ENCODE measurements at regions not wholly inside any gene's neighbourhood (a gene's known extent, or its start where the extent isn't known, plus 50 kb on each side); places are given as distances from the start of the nearest gene placed in this dataset.

- CTCF ChIA-PET: no interaction called here
- no TSS peak for BruUV-seq (replicated peaks)
- intact Hi-C loops (cut with micrococcal nuclease; ENCODE audit: unreplicated experiment): no loop called here
- Mint-ChIP-seq H3K9me3 (ENCODE audit: low read depth, unreplicated experiment) (peaks cover 8% of the 10 kb centered on the region), H3K27me3 (ENCODE audit: unreplicated experiment) (no peaks in the 10 kb centered on the region), H3K4me3 (ENCODE audit: low read depth, unreplicated experiment) (no peak overlapping the region), H3K36me3 (ENCODE audit: insufficient read depth, unreplicated experiment) (no peaks in the 10 kb centered on the region), H3K4me1 (ENCODE audit: low read depth, unreplicated experiment) (no peaks in the 10 kb centered on the region), H3K27ac (ENCODE audit: unreplicated experiment) (no peak overlapping the region)
- no peak for TF ChIP-seq CTCF (IDR thresholded peaks at IDR 0.05; ENCODE audit: unreplicated experiment)
- no peak for DNase-seq
These were observed 280.5 kb upstream of the ADAMTS16 start for GRCh38 chr5:4859500-4860235.

GRCh38 chr5:4860631-4861030 is 279.5 kb upstream of the ADAMTS16 start:
- TF ChIP-seq CTCF (IDR thresholded peaks at IDR 0.05; ENCODE audit: unreplicated experiment): no peak
- H3K27ac Mint-ChIP-seq (ENCODE audit: unreplicated experiment): no peak overlapping the region
- H3K27me3 Mint-ChIP-seq (ENCODE audit: unreplicated experiment): no peaks in the 10 kb centered on the region
- CTCF ChIA-PET: interaction anchor here (1.0 kb wide), 1 partner anchor 9 kb away, joined by 3 read pairs; no protein-coding TSS in a partner anchor
- intact Hi-C loops (cut with micrococcal nuclease; ENCODE audit: unreplicated experiment): no loop called here
- H3K4me3 Mint-ChIP-seq (ENCODE audit: low read depth, unreplicated experiment): no peak overlapping the region
- no peak for DNase-seq
- H3K9me3 Mint-ChIP-seq (ENCODE audit: low read depth, unreplicated experiment): peaks cover 8% of the 10 kb centered on the region
- H3K4me1 Mint-ChIP-seq (ENCODE audit: low read depth, unreplicated experiment): no peaks in the 10 kb centered on the region
- BruUV-seq (replicated peaks): no TSS peak
- H3K36me3 Mint-ChIP-seq (ENCODE audit: insufficient read depth, unreplicated experiment): no peaks in the 10 kb centered on the region

GRCh38 chr5:4862500-4862899 is 277.6 kb upstream of the ADAMTS16 start:
- Mint-ChIP-seq H3K4me1 (ENCODE audit: low read depth, unreplicated experiment) (no peaks in the 10 kb centered on the region), H3K36me3 (ENCODE audit: insufficient read depth, unreplicated experiment) (no peaks in the 10 kb centered on the region), H3K27ac (ENCODE audit: unreplicated experiment) (no peak overlapping the region), H3K4me3 (ENCODE audit: low read depth, unreplicated experiment) (no peak overlapping the region), H3K9me3 (ENCODE audit: low read depth, unreplicated experiment) (peaks cover 5% of the 10 kb centered on the region), H3K27me3 (ENCODE audit: unreplicated experiment) (no peaks in the 10 kb centered on the region)
- DNase-seq: no peak
- CTCF ChIA-PET: no interaction called here
- intact Hi-C loops (cut with micrococcal nuclease; ENCODE audit: unreplicated experiment): no loop called here
- BruUV-seq (replicated peaks): no TSS peak
- TF ChIP-seq CTCF (IDR thresholded peaks at IDR 0.05; ENCODE audit: unreplicated experiment): peak; percentile 48

- H3K27me3 Mint-ChIP-seq (ENCODE audit: unreplicated experiment): no peaks in the 10 kb centered on the region
- DNase-seq: no peak
- H3K4me1 Mint-ChIP-seq (ENCODE audit: low read depth, unreplicated experiment): no peaks in the 10 kb centered on the region
- TF ChIP-seq CTCF (IDR thresholded peaks at IDR 0.05; ENCODE audit: unreplicated experiment): no peak
- BruUV-seq (replicated peaks): no TSS peak
- peaks cover 3% of the 10 kb centered on the region for H3K9me3 Mint-ChIP-seq (ENCODE audit: low read depth, unreplicated experiment)
- CTCF ChIA-PET: no interaction called here
- intact Hi-C loops (cut with micrococcal nuclease; ENCODE audit: unreplicated experiment): no loop called here
- H3K4me3 Mint-ChIP-seq (ENCODE audit: low read depth, unreplicated experiment): no peak overlapping the region
- no peak overlapping the region for H3K27ac Mint-ChIP-seq (ENCODE audit: unreplicated experiment)
- H3K36me3 Mint-ChIP-seq (ENCODE audit: insufficient read depth, unreplicated experiment): no peaks in the 10 kb centered on the region
These were observed 273.9 kb upstream of the ADAMTS16 start for GRCh38 chr5:4866131-4866659.
